ENCODE measurements at regions not wholly inside any gene's neighbourhood (a gene's known extent, or its start where the extent isn't known, plus 50 kb on each side); places are given as distances from the start of the nearest gene placed in this dataset.
"Not testable (repeated sequence)": the region's sequence is repeated elsewhere in the genome, so short reads cannot be mapped to it uniquely, and the experiment has no call there.

DNA sequence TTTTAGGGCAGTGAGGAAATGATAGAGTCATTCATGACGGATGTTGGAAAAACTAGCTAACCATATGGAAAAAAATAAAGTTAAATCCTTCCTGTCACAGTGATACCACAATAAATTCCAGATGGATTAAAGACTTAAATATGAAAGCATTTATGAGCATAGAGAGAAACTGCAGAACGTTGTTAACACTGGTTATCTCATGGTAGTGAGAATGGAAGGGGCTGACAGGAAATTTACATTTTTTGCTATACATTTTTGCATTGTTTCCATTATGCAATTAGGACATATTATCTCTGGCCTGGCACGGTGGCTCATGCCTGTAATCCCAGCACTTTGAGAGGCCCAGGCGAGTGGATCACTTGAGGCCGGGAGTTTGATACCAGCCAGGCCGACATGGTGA, 130.5 kb upstream of the VOPP1 start:
- DNase-seq = not testable (repeated sequence)

DNA sequence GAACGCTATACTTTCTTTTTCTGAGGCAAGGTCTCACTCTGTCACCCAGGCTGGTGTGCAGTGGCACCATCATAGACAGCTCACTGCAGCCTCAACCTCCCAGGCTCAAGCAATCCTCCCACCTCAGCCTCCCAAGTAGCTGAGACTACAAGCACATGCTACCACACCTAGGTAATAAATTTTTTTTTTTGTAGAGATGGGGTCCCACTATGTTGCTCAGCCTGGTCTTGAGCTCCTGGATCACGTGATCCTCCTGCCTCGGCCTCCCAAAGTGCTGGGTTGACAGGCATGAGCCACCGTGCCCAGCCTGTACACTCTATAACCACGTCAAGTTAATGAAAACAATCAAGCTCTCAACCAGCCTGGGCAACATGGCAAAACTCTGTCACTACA, 127.1 kb upstream of the VOPP1 start:
- DNase-seq = not testable (repeated sequence)

DNA sequence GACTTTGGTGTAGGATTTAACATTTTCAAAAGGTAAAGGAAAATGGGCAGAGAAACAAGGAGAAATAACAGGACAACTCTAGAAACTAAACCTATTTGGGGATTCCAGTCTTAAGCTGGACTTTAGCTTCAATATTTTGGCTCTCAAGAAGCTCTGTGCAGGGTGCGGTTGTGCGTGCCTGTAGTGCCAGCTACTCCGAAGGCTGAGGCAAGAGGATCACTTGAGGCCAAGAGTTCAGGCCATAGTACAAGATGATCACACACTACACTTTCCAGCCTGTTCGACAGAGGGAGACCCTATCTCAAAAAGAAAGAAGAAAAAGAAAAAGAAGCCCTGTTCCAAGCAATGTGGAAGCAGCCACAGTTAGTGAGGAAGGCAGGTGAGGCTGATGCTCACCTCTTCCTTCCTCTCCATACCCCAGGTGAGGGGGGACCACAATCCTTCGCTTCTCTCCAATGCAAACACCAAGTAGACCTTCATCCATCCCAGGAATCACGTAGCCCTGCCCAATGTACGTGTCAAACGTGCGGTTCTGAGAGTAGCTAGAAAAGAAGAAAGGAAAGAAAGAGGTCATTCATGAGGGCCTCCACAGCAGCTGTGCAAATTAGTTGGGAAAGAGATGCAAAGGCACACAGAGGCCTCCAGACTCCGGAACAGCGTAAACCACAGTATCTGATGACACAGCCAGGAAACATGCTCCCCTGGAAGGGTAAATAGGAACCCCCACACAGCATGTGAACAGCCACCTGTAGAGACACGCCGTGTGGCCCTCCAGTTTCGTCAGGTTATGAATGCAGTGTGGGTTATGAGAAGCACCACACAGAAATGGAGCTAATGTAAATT, 126.5 kb upstream of the VOPP1 start:
- not testable (repeated sequence) for DNase-seq

DNA sequence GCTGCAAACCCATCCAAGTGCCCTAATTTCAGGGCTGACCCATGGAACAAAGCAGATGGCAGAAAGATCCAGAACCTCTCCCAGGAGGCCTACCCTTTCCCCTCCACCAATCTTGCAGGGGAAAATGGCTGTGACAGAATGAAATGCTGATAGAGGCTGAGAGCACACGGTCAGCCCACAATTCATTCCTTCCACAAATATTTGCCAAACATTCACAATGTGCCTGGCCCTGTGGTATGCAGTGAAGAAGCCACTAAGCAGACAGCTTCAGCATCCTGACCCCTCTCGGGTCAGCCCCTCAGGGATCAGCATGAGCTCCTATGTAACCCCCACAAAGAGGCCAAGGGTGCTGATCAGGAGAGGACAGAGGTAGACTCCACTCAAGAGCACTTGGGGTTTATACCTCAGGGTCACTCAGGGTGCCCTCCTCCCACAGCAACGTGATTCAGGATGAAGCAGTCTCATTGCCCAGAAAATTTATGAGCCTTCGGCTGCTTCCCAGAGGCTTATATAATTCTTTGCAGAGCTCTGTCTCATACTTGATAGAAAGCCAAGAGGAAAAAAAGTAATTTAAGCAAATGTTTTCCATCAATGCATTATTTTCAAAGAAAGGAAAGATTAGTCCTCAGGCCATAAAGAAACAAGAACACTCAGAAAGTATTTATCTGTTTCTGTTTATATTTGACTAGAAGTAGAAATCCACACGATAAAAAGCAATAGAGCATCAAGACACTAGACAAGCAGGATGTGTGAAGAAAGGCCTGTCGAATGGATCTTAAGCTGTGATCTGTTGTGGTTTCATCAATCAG, 123.8 kb upstream of the VOPP1 start:
- DNase-seq = not testable (repeated sequence)

DNA sequence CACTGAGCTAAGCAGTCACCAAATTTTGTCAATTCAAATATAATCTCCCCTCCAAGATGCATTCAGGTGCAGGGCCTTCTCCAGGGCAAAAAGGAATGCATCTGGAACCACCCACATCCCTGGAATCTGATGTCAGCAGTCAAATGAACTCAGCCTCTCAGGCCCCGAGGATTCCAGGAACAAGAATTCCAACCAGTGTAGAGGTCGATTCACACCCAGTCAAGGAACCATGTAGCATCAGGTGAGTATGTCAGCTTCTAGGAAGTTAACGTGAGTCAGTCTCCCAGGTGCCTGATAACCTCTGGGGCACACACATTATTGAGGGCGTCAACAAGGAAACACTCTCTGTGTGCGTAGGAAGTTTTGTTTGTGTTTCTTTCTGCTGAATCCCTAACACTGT, 122.2 kb upstream of the VOPP1 start:
- DNase-seq = not testable (repeated sequence)

DNA sequence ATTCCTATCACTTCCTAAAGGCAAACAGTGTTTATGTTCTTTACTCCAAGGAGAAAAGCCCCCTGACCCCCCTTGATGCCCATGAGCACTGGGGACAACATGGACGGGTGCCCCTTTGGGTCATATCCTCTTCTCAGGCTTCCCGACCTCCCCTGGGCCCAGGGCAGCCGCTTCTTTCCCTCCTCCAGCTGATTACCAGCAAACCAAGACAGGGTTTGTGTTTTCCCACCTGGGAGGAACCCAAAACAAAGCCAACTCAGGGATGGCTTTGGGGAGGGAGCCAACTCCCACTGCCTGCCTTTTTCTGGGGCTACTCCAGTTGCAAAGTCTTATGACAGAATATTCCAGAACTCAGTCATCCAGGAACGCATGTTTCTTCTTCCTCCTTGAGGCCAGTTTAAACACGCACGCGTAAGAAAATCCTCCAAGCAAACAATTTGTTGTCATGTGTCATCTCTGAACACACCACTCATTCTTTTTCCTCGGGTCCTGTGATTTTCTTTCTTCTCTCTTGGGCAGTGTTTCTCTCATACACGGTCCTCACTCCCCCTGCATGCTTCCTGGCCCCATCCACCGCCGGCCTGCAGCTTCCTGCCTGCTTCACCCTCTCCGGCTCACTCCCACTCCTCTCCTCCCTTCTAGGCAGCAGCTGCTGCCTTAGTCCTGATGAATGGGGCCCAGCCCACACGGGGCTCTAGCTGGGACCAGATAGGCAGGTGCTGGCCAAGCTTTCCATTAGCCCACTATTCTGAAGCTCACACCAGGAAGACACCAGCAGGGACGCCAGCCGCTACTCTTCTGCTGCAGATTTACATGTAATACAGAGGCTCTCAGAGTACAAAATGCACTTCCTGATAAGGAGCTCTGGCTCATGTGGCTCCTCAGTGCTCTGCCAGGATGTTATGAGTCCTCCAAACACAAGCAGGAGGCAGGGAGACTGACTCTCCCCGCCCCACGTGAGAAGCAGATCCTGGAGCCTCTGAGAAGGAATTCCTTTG, 116.7 kb upstream of the VOPP1 start:
- not testable (repeated sequence) for DNase-seq

DNA sequence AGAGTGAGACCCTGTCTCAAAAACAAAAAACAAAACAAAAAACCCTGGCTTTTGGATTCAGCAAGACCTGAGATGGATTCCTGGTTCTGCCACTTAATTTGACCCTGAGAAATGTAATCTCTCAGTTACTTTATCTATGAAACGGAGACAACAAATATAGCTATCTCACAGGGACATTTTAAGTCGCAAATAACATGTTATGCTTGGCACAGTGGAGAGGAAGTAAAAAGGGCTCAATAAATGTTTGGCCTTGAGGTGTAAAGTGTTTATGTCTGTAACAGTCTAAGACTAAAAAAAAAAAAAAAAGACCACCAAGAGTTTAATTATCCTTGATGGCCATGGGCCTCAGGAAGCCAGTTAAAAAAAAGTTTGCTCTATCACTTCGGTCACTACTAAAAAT, 116.0 kb upstream of the VOPP1 start:
- DNase-seq = not testable (repeated sequence)

DNA sequence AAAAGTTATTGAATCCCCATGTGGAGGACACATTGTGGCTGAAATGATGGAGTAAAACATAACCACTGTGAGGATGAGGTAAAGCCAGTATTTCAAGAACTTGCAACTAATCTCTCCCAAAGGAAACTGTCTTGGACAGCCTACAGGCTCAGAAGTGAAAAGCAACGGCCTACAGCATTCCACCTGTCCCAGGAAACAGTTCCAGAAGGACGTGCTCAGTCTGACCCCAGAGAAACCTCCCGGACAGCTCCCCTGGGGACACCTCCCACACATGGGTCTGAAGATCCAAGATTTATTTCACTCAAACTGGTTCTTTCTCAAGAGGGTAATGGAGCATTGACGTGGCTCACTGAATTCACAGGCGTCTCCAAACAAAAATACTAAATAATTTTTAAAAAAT, 115.0 kb upstream of the VOPP1 start:
- DNase-seq = not testable (repeated sequence)

DNA sequence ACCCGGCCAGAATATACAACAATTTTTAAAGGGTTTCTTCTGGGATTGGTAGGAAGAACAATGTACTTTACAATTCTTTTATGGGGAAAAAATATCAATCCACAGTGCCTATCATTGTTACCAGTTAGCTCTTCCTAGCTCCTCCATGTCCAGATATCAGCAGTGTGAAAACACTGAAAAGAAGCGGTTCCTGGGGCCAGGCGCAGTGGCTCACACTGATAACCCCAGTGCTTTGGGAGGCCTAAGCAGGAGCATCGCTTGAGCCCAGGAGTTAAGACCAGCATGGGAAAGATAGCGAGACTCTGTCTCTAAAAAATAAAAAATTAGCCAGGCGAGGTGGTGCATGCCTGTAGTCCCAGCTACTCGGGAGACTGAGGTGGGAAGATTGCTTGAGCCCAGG, 114.5 kb upstream of the VOPP1 start:
- DNase-seq = not testable (repeated sequence)

DNA sequence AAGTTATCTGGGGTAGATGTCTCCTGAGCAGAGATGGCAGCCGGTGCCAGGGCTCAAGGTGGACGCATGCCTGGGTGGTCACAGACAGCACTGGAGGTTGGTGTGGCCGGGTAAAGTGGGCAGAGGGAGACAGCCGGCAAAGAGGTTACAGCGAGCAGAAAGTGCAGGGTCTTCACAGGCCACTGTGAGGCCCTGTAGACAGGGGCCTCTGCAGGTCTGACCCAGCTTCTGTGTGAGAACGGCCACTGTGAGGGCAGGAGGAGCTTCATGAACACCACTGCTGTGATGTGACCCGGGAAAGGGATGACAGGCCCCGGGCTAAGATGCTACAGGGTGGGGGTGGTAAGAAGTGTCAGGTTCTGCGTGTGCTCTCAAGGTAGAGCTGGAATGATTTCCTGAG, 111.2 kb upstream of the VOPP1 start:
- DNase-seq = not testable (repeated sequence)

DNA sequence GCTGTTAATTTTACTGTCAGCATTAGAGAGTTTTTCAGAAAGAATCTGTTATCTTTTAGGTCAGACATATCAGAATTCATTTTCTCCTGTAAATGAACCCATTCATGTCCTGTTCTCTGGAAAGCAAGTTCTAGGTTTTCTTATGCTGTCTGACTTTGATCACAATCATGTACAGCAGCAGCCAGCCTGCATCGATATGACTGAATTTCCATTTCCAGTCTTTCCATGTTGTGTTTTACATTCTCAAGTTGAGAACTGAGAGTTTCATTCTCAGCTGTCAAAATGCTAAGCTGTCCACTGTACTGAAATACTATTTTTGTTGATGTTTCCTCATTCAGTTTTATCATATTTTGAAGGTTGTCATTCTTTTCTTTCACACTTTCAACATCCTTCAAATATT, 103.3 kb upstream of the VOPP1 start:
- not testable (repeated sequence) for DNase-seq

DNA sequence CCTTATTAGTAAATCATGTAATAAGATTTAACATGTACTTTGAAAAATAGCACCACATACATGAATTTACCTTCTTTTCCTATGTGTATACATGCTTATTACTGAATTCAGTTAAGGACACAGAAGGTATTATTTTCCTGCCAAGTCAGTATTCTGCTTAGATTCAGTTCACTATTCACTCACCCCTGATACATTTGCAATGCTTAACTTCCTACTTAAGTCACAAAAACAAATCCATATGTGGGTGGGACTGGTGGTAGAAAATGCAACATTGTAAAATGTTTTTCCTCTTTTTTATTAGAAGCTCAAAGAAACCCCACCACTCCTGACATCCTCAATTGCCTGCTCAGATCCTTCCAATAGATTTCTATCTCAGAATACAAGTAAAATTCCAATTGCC, 101.2 kb upstream of the VOPP1 start:
- DNase-seq = not testable (repeated sequence)

DNA sequence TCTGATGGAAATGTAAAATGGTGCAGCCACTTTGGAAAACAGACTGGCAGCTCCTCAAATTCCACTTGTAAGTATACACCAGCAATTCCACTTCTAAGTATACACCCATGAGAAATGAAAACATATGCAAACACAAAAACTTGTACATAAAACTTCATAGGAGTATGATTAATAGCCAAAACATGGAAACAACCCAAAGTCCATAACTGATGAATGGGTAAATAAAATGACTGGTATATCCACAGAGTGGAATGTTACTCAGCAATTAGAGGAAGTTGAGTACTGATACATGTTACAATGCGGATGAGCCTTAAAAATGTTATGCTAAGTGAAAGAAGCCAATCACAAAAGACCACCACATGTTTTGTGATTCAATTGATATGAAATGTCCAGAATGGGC, 99.8 kb upstream of the VOPP1 start:
- not testable (repeated sequence) for DNase-seq

DNA sequence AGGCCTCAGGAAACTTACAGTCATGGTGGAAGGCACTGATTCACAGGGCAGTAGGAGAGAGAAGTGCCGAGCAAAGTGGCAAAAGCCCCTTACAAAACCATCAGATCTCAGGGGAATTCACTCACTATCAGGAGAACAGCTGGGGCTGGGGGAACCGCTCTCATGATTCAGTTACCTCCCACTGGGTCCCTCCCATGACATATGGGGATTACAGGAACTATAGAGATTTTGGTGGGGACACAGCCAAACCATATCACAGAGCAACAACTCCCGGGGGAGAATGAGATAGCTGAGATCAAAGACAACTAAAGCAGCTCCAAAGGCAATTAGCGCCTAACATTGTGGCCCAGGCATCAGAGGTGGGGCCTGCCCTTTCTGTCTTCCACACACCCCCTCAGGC, 85.4 kb upstream of the VOPP1 start:
- DNase-seq = no peak

DNA sequence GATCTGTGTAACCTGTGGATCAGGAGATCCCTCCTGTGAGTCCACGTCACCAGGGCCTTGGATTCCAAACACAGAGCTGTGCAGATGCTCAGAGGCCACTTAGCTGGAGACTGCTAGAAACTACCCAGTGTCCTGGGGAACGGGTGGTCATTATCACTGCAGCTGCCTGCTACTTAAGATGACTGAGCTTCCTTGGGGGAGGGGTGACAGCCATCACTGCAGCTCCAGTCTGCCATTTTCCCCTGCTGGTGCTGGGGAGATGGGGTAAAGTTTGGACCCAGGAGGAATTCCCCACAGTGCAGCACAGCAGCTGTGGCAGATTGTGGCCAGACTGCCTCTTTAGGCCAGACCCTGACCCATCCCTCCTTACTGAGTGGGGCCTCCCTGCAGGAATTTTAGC, 78.8 kb upstream of the VOPP1 start:
- DNase-seq = no peak

DNA sequence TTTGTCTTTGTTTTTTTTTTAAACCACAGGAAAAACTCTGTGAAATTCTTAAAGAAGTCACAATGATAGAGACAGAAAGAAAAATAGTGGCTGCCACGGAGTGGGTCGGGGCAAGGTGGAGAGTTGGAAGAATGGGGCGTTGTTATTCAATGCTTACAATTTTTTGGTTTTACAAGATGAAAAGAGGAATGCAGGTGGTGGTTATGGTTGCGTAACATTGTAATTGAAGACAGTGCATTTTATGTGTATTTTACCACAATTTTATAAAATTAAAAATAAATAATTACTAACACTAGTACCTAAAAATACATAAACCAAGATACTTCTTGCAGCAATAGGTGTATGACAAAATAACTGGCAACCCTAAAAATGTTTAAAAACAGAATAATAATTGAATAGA, 76.9 kb upstream of the VOPP1 start:
- DNase-seq = no peak

DNA sequence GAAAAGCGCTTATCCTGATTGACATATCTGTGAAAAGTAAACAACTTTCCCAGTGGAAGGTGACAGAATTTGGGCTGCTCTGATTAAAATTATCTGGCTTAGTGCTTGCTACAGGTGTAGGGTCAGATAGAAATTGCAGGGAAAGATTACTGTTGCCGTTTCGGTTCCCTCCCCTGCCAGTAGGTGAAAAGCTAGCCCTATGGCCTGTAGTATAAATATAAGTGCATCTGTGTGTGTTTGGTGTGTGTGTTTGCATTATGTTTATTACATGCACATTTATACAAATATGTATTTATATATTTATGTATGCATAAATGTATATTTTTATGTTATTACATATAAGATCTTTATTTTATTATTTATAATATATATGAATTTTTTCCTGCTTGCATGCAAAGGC, 72.3 kb upstream of the VOPP1 start:
- DNase-seq = no peak

DNA sequence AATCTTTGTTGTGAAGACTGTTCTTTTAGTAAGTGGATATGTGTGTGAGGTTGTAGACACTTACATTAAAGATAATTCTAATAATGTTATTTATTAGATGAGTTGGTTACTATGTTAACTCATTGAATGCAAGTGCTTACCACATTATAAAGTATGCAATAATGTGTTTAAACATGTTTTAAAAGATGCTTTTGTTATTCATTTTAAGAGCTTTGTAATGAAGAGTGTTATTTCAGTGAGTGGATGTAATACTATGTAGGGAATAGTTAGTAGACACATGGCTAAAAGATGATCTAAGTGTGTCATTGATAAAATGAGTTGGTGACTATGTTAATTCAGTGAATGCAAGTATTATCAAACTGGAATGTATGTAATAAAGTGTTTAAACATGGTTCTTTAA, 70.0 kb upstream of the VOPP1 start:
- DNase-seq = no peak

DNA sequence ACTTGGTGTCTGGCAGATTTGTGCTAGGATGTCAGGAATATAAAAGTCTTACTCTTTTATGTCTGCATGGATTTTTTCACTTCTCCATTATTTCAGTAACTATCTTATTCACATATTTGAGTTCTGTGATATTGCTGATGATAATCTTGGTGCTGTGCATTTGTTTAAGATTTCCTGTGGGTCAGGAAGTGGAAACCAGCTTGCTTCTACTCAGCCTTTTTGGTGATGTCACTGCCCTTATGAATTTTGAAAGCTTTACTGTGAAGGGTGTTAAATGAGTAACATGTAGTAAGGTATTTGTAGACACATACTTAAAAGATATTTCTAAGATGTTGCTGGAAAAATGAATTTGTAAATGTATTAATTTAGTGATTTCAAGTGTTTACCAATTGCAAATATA, 69.5 kb upstream of the VOPP1 start:
- no peak for DNase-seq

DNA sequence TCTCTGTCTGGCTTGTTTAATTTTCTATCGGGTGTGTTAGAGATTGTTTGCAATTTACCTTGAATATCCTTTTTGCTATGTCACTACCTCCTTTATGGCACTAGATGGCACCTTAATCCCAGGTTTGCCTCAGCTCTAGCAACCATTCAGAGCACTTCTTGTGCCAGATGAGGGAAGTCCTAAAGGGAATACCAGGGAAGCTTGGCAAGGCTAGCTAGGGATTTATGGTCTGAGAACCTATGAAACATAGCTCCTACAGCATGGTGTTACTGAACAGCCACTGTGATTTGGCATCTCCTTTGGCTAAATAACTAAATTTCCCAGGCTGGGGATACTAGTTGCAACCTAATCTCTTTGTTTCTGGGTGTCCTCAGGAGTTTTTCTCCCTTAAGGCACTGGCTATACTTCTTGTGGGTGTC, 69.0 kb upstream of the VOPP1 start:
- peak; percentile 20 for DNase-seq

DNA sequence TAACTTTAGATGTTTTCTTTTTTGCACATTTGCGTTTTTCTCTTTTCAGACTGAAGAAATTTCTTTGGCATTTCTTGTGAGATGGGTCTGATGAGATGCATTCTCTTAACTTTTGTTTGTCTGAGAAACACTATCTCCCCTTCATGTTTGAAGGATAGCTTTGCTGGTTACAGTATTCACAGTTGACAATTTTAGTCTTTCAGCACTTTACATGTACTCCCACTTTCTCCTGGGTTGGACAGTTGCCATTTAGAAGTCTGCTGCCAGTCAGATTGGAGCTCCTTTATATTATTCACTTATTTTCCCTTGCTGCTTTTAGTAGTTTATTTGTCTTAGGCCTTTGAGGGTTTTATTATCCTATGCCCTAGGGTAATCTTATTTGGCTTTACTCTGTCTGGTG, 67.3 kb upstream of the VOPP1 start:
- no peak for DNase-seq

DNA sequence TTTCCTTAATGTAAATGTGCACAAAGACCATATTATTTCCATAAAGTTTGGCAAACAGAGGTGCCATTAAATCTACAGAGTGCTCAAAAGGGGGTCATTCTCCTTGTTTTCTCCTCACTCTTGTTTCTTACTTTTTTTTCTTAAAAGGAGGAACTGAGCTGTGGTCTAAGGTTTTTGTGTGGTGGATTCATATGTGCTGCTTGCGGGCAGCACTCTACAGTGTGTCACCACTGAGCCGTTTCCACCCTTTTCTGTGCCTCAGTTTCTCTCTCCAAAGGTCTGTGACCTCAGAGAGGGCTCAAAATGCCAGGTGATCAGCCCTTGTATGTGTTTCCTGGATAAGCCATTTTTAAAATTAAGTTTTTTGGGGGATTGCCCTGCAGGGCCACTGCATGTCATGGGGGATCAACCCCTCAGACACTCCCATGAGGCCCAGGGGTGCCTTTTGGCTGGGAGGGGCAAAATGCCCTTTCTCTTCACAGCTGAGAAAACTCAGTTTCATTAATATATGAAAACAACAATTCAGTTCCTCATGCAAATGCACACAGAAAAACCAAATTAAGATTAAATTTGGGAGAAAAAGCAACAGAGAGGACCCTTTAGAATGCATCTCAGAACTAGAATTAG, 56.9 kb upstream of the VOPP1 start:
- DNase-seq = no peak

Measured in activated naive CD4-positive, alpha-beta T cell treated with Interleukin-2 at 50 U/mL for 16 hours (primary cell).